HepG2 (cell line): ENCODE measurements at regions not wholly inside any gene's neighbourhood (a gene's known extent, or its start where the extent isn't known, plus 50 kb on each side); places are given as distances from the start of the nearest gene placed in this dataset.
"Not testable (repeated sequence)": the region's sequence is repeated elsewhere in the genome, so short reads cannot be mapped to it uniquely, and the experiment has no call there.

Source experiments
- ATAC-seq: fragments of 200-7000 bp; cut with Tn5 transposase; 3 replicates; pipeline ENCODE4 v1.9.1; 2020; ENCODE audit warnings: mild to moderate bottlenecking, moderate library complexity
- BruUV-seq: library from RNA; stranded (reverse); fragments of 400-500 nt; replicated peaks from 2 replicates; lab custom pipeline; 2021; lab: Mats Ljungman, UMichigan
- CTCF ChIA-PET: fragments of 300-600 bp; formaldehyde crosslinking; extraction: SDS; loops from one replicate; lab custom pipeline; 2021; ENCODE audit warnings: low total read pairs, inconsistent platforms, low intra/inter-chr PET ratio; lab: Yijun Ruan, JAX
- POLR2A ChIA-PET: fragments of 350-600 bp; sonication (Branson Sonifier 250); formaldehyde crosslinking; loops from one replicate; lab custom pipeline; 2020; ENCODE audit warnings: antibody characterized with exemption, inconsistent platforms; lab: Yijun Ruan, JAX
- DNase-seq: peaks from one replicate; pipeline ENCODE4 v3.0.0-alpha.2; 2015; ENCODE audit warnings: low spot score
- FAIRE-seq: peaks from 3 replicates; lab custom pipeline; 2011; peaks lifted over from hg19 to GRCh38; lab: Jason Lieb, UNC
- H2AFZ ChIP-seq: one replicate; pipeline ENCODE4 v1.6.1; 2011; ENCODE audit warnings: low read length, inconsistent platforms
- H3K27ac ChIP-seq: fragments of 300-600 bp; 3 replicates; pipeline ENCODE4 v1.8.0; 2011; ENCODE audit warnings: mixed run types, mild to moderate bottlenecking, mixed read lengths, low read length, inconsistent platforms; ENCODE audit not compliant: insufficient read depth; ENCODE audit errors: extremely low read length
- H3K27me3 ChIP-seq, 2 experiments: fragments of 200-600 bp in 1 of 2; 2 replicates in 1 of 2; 3 replicates in 1 of 2; pipeline versions ENCODE4 v1.6.0 to v1.8.0; 2011; ENCODE audit warnings: low read length in 2 of 2, mild to moderate bottlenecking in 2 of 2, moderate library complexity in 2 of 2, inconsistent platforms in 1 of 2; ENCODE audit not compliant: insufficient read depth in 2 of 2, control insufficient read depth in 1 of 2
- H3K36me3 ChIP-seq, 2 experiments: fragments of 200-600 bp in 1 of 2; replicated peaks in 1 of 2; 2 replicates in 1 of 2; 3 replicates in 1 of 2; pipeline versions ENCODE4 v1.5.1 to v1.8.0; 2011; ENCODE audit warnings: low read length in 2 of 2, inconsistent platforms in 1 of 2; ENCODE audit not compliant: insufficient read depth in 2 of 2, control insufficient read depth in 1 of 2
- H3K4me1 ChIP-seq: 2 replicates; pipeline ENCODE4 v1.5.1; 2012; ENCODE audit warnings: low read length, inconsistent platforms; ENCODE audit not compliant: insufficient read depth
- H3K4me2 ChIP-seq: 2 replicates; pipeline ENCODE4 v1.6.0; 2011; ENCODE audit warnings: low read depth, low read length, inconsistent platforms
- H3K4me3 ChIP-seq, 3 experiments: fragments of 200-600 bp in 1 of 3; sonication (generic), shearing (Covaris generic) in 1 of 3; replicated peaks in 1 of 3; 2 replicates each; pipeline ENCODE4 v1.5.1; 2011 to 2016; ENCODE audit warnings: low read length in 3 of 3, inconsistent platforms in 2 of 3, low read depth in 2 of 3, mild to moderate bottlenecking in 2 of 3, control low read depth in 1 of 3, mixed read lengths in 1 of 3; ENCODE audit not compliant: insufficient read depth in 1 of 3
- H3K79me2 ChIP-seq: one replicate; pipeline ENCODE4 v1.6.1; 2011; ENCODE audit warnings: low read length, inconsistent platforms; ENCODE audit not compliant: insufficient read depth
- H3K9ac ChIP-seq: 2 replicates; pipeline ENCODE4 v1.6.0; 2011; ENCODE audit warnings: mild to moderate bottlenecking, low read depth, low read length, inconsistent platforms; ENCODE audit not compliant: insufficient read depth
- H3K9me3 ChIP-seq: 2 replicates; pipeline ENCODE4 v1.5.1; 2012; ENCODE audit warnings: mild to moderate bottlenecking, low read length
- H4K20me1 ChIP-seq: 2 replicates; pipeline ENCODE4 v1.6.0; 2011; ENCODE audit warnings: inconsistent platforms, mild to moderate bottlenecking, low read length, moderate library complexity; ENCODE audit not compliant: insufficient read depth
- ARNT2 ChIP-seq: sonication (generic); formaldehyde crosslinking; IDR thresholded peaks from 2 replicates; pipeline ENCODE4 v1.8.0; 2022; ENCODE audit warnings: mild to moderate bottlenecking, low read depth, missing genetic modification reagents, moderate library complexity
- CENPT ChIP-seq: sonication (generic); formaldehyde crosslinking; IDR thresholded peaks from 2 replicates; pipeline ENCODE4 v1.8.0; 2022; ENCODE audit warnings: low read depth, mild to moderate bottlenecking, moderate library complexity, missing genetic modification reagents
- REPIN1 ChIP-seq: sonication (generic); formaldehyde crosslinking; IDR thresholded peaks from 2 replicates; pipeline ENCODE4 v1.8.0; 2022; ENCODE audit warnings: missing genetic modification reagents, low read depth, mild to moderate bottlenecking, borderline replicate concordance
- STAT5B ChIP-seq: sonication (generic); formaldehyde crosslinking; IDR thresholded peaks from 2 replicates; pipeline ENCODE4 v1.4.0; 2020; ENCODE audit warnings: missing genetic modification reagents
- ZNF605 ChIP-seq: sonication (generic); formaldehyde crosslinking; IDR thresholded peaks from 2 replicates; pipeline ENCODE4 v1.8.0; 2022; ENCODE audit warnings: mild to moderate bottlenecking, missing genetic modification reagents
- ZNF660 ChIP-seq: sonication (generic); formaldehyde crosslinking; IDR thresholded peaks from 2 replicates; pipeline ENCODE4 v1.5.1; 2020; ENCODE audit warnings: mild to moderate bottlenecking, low read depth, missing genetic modification reagents, borderline replicate concordance
- WGBS: methylation state at CpG from one replicate; pipeline ENCODE4 v1.1.6; 2017; ENCODE audit warnings: low lambda C conversion rate; 5-methylcytosine and 5-hydroxymethylcytosine counted together
- in situ Hi-C: cut with HindIII; loops from 2 replicates; pipeline ENCODE4 v1.10.0; 2017; ENCODE audit warnings: low pct_unique_long_range_greater_than_20kb; ENCODE audit not compliant: extremely low pct_ligation_motif_present
- intact Hi-C: fragments of 100-400 bp; cut with micrococcal nuclease; formaldehyde crosslinking; loops from one replicate; pipeline ENCODE4 v1.10.0; 2022; ENCODE audit not compliant: unreplicated experiment
- TF ChIP-seq, protein P1 (sequence below): IDR thresholded peaks from 2 replicates; pipeline ENCODE4 v1.4.0; 2020; ENCODE audit warnings: mild to moderate bottlenecking, missing genetic modification reagents

DNA sequence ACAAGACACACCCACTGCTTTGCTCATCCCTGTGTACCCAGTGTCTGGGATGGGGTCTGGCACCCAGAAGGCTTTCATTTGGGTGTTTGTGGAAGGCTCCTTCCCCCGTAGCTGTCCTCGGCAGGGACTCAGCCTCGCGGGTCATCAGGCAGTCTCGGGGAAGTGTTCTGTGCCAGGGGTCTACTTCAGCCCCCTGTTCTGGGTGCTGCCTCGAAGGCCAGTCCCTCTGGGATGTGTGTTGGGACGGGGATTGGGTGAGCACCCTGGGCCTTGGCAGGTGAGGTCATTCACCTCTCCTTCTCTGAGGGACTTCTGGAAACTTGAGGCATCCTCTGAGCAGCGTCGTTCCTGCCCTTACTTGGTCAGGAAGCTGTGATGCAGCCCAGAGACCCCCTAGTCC, 65.5 kb downstream of the RPUSD4 start:
- ATAC-seq (no peak), DNase-seq (no peak), FAIRE-seq (no peak)
- Histone ChIP-seq H3K36me3 (no peaks in the 10 kb centered on the region), H3K9me3 (no peaks in the 10 kb centered on the region), H3K79me2 (no peaks in the 10 kb centered on the region), H3K4me2 (peak overlapping the region; percentile 100), H4K20me1 (no peaks in the 10 kb centered on the region), H3K4me3 (peak overlapping the region; percentile 46 to 83 (median 55); a peak in 3 of 6 replicates), H3K27ac (peak overlapping the region; percentile 88), H3K27me3 (no peaks in the 10 kb centered on the region), H3K4me1 (peaks cover 78% of the 10 kb centered on the region), H3K9ac (peak overlapping the region; percentile 78; the same call in 1 of the 2 replicates), H2AFZ (no peak overlapping the region)
- in situ Hi-C loops: no loop called here
- ChIA-PET CTCF (no interaction called here), POLR2A (interaction anchor here (0.7 to 4.9 kb wide), 8 partner anchors 9 to 84 kb away, joined by 3 to 104 read pairs (median 13); partner anchors contain the start of genes CDON and FAM118B)
- WGBS: 52% methylated on average over 8 of the region's 9 CpGs
- no TSS peak for BruUV-seq
- TF ChIP-seq CENPT (CRISPR knock-in tag) (no peak), ZNF660 (CRISPR knock-in tag) (no peak), ARNT2 (CRISPR knock-in tag) (no peak), STAT5B (no peak), REPIN1 (CRISPR knock-in tag) (no peak), ZNF605 (CRISPR knock-in tag) (0 out of 2 replicates have a peak, but pooled peaks have one; percentile 30)
- TF ChIP-seq, protein P1, sequence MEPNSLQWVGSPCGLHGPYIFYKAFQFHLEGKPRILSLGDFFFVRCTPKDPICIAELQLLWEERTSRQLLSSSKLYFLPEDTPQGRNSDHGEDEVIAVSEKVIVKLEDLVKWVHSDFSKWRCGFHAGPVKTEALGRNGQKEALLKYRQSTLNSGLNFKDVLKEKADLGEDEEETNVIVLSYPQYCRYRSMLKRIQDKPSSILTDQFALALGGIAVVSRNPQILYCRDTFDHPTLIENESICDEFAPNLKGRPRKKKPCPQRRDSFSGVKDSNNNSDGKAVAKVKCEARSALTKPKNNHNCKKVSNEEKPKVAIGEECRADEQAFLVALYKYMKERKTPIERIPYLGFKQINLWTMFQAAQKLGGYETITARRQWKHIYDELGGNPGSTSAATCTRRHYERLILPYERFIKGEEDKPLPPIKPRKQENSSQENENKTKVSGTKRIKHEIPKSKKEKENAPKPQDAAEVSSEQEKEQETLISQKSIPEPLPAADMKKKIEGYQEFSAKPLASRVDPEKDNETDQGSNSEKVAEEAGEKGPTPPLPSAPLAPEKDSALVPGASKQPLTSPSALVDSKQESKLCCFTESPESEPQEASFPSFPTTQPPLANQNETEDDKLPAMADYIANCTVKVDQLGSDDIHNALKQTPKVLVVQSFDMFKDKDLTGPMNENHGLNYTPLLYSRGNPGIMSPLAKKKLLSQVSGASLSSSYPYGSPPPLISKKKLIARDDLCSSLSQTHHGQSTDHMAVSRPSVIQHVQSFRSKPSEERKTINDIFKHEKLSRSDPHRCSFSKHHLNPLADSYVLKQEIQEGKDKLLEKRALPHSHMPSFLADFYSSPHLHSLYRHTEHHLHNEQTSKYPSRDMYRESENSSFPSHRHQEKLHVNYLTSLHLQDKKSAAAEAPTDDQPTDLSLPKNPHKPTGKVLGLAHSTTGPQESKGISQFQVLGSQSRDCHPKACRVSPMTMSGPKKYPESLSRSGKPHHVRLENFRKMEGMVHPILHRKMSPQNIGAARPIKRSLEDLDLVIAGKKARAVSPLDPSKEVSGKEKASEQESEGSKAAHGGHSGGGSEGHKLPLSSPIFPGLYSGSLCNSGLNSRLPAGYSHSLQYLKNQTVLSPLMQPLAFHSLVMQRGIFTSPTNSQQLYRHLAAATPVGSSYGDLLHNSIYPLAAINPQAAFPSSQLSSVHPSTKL (CRISPR knock-in tag): no peak
- intact Hi-C loops: loop anchor here (2.0 kb wide), 1 partner anchor 83 kb away; the partner anchor contains the start of gene CDON

DNA sequence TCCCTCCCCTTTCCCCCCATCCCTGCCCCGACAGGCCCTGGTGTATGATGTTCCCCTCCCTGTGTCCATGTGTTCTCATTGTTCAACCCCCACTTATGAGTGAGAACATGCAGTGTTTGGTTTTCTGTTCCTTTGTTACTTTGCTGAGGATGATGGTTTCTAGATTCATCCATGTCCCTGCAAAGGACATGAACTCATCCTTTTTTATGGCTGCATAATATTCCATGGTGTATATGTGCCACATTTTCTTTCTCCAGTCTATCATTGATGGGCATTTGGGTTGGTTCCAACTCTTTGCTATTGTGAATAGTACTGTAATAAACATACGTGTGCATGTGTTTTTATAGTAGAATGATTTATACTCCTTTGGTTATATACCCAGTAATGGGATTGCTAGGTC, 68.0 kb downstream of the RPUSD4 start:
- BruUV-seq, FAIRE-seq, H3K36me3 ChIP-seq, H3K27ac ChIP-seq, H2AFZ ChIP-seq, CTCF ChIA-PET, DNase-seq, H3K79me2 ChIP-seq, H3K9ac ChIP-seq, H3K9me3 ChIP-seq, H4K20me1 ChIP-seq, intact Hi-C loops, ATAC-seq, H3K27me3 ChIP-seq, H3K4me3 ChIP-seq, in situ Hi-C loops, POLR2A ChIA-PET, H3K4me2 ChIP-seq: not testable (repeated sequence)
- peaks cover 70% of the 10 kb centered on the region for H3K4me1 ChIP-seq
- 95% methylated on average over 2 of the region's 2 CpGs for WGBS
